ENCODE measurements at regions not wholly inside any gene's neighbourhood (a gene's known extent, or its start where the extent isn't known, plus 50 kb on each side); places are given as distances from the start of the nearest gene placed in this dataset.

GRCh38 chr4:163042306-163042705, 124.4 kb downstream of the NAF1 start:
- no TSS peak for BruUV-seq (replicated peaks)
- Histone ChIP-seq H4K20me1 (ENCODE audit: insufficient read depth, low read length) (no peaks in the 10 kb centered on the region), H3K9me3 (ENCODE audit: low read length) (no peaks in the 10 kb centered on the region), H3K36me3 (ENCODE audit: insufficient read depth, low read length) (no peaks in the 10 kb centered on the region), H3K4me2 (ENCODE audit: low read length) (no peak overlapping the region), H3K9me2 (ENCODE audit: insufficient read depth, low read length) (no peaks in the 10 kb centered on the region), H2AFZ (ENCODE audit: low read length) (no peak overlapping the region), H3K27ac (ENCODE audit: low read depth, low read length, poor library complexity, severe bottlenecking) (no peak overlapping the region), H3K79me2 (ENCODE audit: insufficient read depth, low read depth, low read length) (no peaks in the 10 kb centered on the region), H3K4me3 (ENCODE audit: low read depth, low read length, poor library complexity, severe bottlenecking) (no peak overlapping the region), H3K4me1 (ENCODE audit: insufficient read depth, low read length, poor library complexity, severe bottlenecking) (no peaks in the 10 kb centered on the region)
- ChIA-PET CTCF (ENCODE audit: unreplicated experiment) (no interaction called here), POLR2A (interaction anchor here (0.5 kb wide), 1 partner anchor 1637 kb away, joined by 3 read pairs; no protein-coding TSS in a partner anchor)
- no peak for TF ChIP-seq EZH2phosphoT487 (IDR thresholded peaks at IDR 0.05; ENCODE audit: borderline replicate concordance, low read depth, low read length)
- no peak for TF ChIP-seq CTCF (conservative IDR thresholded peaks at IDR 0.05; ENCODE audit: low read length)
- DNase-seq (ENCODE audit: low spot score), result no peak
- intact Hi-C loops (cut with micrococcal nuclease; ENCODE audit: unreplicated experiment), result loop anchor here (10.0 kb wide), 1 partner anchor 152 kb away; no protein-coding TSS in a partner anchor

DNA sequence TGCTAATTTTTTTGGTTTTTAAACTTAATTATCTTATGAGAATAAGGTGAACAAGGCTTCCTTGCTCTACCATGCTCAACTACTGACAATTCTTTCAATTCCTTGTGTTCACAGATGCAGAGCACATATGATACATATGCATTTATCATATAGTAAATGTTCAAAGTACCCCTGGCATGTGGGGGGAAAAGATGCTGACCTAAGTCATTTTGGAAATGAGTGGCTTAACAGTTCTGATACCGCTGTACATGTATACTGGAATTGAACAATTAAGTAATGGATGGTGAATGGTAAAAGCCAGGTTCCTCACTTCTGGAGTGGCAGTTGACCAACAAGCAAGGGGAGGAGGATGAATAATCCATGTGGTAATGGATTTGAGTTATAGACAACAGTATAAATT, 149.6 kb downstream of the NAF1 start:
- Histone ChIP-seq H4K20me1 (ENCODE audit: insufficient read depth, low read length) (no peaks in the 10 kb centered on the region), H3K9me2 (ENCODE audit: insufficient read depth, low read length) (no peaks in the 10 kb centered on the region), H2AFZ (ENCODE audit: low read length) (no peak overlapping the region), H3K4me3 (ENCODE audit: low read depth, low read length, poor library complexity, severe bottlenecking) (no peak overlapping the region), H3K27ac (ENCODE audit: low read depth, low read length, poor library complexity, severe bottlenecking) (no peak overlapping the region), H3K36me3 (ENCODE audit: insufficient read depth, low read length) (no peaks in the 10 kb centered on the region), H3K79me2 (ENCODE audit: insufficient read depth, low read depth, low read length) (no peaks in the 10 kb centered on the region), H3K4me2 (ENCODE audit: low read length) (no peak overlapping the region), H3K4me1 (ENCODE audit: insufficient read depth, low read length, poor library complexity, severe bottlenecking) (no peaks in the 10 kb centered on the region), H3K9me3 (ENCODE audit: low read length) (no peaks in the 10 kb centered on the region)
- intact Hi-C loops (cut with micrococcal nuclease; ENCODE audit: unreplicated experiment), result no loop called here
- ChIA-PET CTCF (ENCODE audit: unreplicated experiment) (no interaction called here), POLR2A (no interaction called here)
- TF ChIP-seq EZH2phosphoT487 (IDR thresholded peaks at IDR 0.05; ENCODE audit: borderline replicate concordance, low read depth, low read length) (no peak), CTCF (conservative IDR thresholded peaks at IDR 0.05; ENCODE audit: low read length) (no peak)
- no TSS peak for BruUV-seq (replicated peaks)
- no peak for DNase-seq (ENCODE audit: low spot score)

DNA sequence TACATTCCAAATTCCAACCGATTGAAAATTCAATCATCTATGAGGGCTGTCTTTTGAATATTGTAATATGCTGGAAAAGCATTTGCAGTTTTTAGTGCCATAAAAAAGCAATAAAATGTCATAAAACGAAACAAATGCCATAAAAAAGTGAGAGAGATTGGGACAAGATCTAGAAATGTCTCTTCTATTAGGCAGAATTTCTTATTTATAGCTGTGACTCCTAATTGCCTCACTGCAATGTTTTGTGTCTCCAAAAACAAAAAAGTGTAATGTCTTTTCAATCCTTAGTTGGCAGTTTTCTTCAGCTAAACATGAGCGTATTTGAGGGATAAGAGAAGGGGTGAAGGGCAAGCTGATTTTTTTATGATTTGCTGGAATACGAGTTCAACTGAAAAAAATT, 153.9 kb downstream of the NAF1 start:
- H4K20me1 ChIP-seq (ENCODE audit: insufficient read depth, low read length), result no peaks in the 10 kb centered on the region
- ChIA-PET CTCF (ENCODE audit: unreplicated experiment) (no interaction called here), POLR2A (interaction anchor here (0.5 kb wide), 1 partner anchor 75 kb away, joined by 3 read pairs; no protein-coding TSS in a partner anchor)
- H3K79me2 ChIP-seq (ENCODE audit: insufficient read depth, low read depth, low read length), result no peaks in the 10 kb centered on the region
- H3K4me3 ChIP-seq (ENCODE audit: low read depth, low read length, poor library complexity, severe bottlenecking), result no peak overlapping the region
- H3K36me3 ChIP-seq (ENCODE audit: insufficient read depth, low read length), result no peaks in the 10 kb centered on the region
- no peaks in the 10 kb centered on the region for H3K4me1 ChIP-seq (ENCODE audit: insufficient read depth, low read length, poor library complexity, severe bottlenecking)
- no TSS peak for BruUV-seq (replicated peaks)
- DNase-seq (ENCODE audit: low spot score), result no peak
- TF ChIP-seq EZH2phosphoT487 (IDR thresholded peaks at IDR 0.05; ENCODE audit: borderline replicate concordance, low read depth, low read length), result no peak
- TF ChIP-seq CTCF (conservative IDR thresholded peaks at IDR 0.05; ENCODE audit: low read length), result no peak
- H3K9me3 ChIP-seq (ENCODE audit: low read length), result no peaks in the 10 kb centered on the region
- intact Hi-C loops (cut with micrococcal nuclease; ENCODE audit: unreplicated experiment), result no loop called here
- no peak overlapping the region for H3K27ac ChIP-seq (ENCODE audit: low read depth, low read length, poor library complexity, severe bottlenecking)
- H3K4me2 ChIP-seq (ENCODE audit: low read length), result no peak overlapping the region
- H2AFZ ChIP-seq (ENCODE audit: low read length), result no peak overlapping the region
- H3K9me2 ChIP-seq (ENCODE audit: insufficient read depth, low read length), result no peaks in the 10 kb centered on the region
